ENCODE measurements at regions not wholly inside any gene's neighbourhood (a gene's known extent, or its start where the extent isn't known, plus 50 kb on each side); places are given as distances from the start of the nearest gene placed in this dataset.

DNA sequence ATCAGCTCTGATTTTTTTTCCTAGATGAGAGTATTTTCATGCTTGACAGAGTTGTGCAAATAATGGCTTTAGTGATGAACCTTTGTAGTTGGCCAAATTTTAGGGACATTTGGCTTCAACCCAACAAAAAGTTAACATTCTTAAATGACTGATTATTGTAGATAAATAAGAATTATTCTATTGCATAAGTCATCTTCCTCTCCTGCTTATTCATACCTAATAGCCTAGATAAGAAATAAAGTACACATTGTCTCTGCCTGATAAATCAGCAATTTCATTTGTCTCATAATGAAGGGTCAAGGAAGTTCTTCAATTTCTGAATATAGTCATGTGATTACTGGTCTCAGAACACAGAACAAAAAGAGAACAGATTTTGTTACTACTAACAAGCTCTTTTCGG lies 428.9 kb upstream of the IL12A start:
- no peak for TF ChIP-seq CTCF (tag by site-specific recombination; IDR thresholded peaks at IDR 0.05)
- TF ChIP-seq REST (tag by site-specific recombination; IDR thresholded peaks at IDR 0.05), result no peak
- TF ChIP-seq ZNF768 (tag by site-specific recombination; IDR thresholded peaks at IDR 0.05), result no peak
- no peak for TF ChIP-seq ZBTB49 (tag by site-specific recombination; IDR thresholded peaks at IDR 0.05; ENCODE audit: low read depth)
- TF ChIP-seq ZNF169 (tag by site-specific recombination; IDR thresholded peaks at IDR 0.05), result no peak
- TF ChIP-seq SP2 (tag by site-specific recombination; IDR thresholded peaks at IDR 0.05), result no peak
- TF ChIP-seq, protein P1, sequence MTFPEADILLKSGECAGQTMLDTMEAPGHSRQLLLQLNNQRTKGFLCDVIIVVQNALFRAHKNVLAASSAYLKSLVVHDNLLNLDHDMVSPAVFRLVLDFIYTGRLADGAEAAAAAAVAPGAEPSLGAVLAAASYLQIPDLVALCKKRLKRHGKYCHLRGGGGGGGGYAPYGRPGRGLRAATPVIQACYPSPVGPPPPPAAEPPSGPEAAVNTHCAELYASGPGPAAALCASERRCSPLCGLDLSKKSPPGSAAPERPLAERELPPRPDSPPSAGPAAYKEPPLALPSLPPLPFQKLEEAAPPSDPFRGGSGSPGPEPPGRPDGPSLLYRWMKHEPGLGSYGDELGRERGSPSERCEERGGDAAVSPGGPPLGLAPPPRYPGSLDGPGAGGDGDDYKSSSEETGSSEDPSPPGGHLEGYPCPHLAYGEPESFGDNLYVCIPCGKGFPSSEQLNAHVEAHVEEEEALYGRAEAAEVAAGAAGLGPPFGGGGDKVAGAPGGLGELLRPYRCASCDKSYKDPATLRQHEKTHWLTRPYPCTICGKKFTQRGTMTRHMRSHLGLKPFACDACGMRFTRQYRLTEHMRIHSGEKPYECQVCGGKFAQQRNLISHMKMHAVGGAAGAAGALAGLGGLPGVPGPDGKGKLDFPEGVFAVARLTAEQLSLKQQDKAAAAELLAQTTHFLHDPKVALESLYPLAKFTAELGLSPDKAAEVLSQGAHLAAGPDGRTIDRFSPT (tag by site-specific recombination; IDR thresholded peaks at IDR 0.05), result no peak
- no peak for TF ChIP-seq ZBTB7A (tag by site-specific recombination; IDR thresholded peaks at IDR 0.05; ENCODE audit: low read depth)

Data from HEK293 (cell line).